GM23248 (cell line): ENCODE measurements at regions not wholly inside any gene's neighbourhood (a gene's known extent, or its start where the extent isn't known, plus 50 kb on each side); places are given as distances from the start of the nearest gene placed in this dataset.

Source experiments
- EZH2 ChIP-seq: fragments of 200-600 bp; sonication (generic); IDR thresholded peaks from 2 replicates; pipeline ENCODE4 v1.6.1; 2018; ENCODE audit warnings: antibody characterized with exemption, mild to moderate bottlenecking; ENCODE audit not compliant: insufficient read depth, poor library complexity, severe bottlenecking
- EZH2phosphoT487 ChIP-seq: fragments of 200-600 bp; sonication (generic); IDR thresholded peaks from 2 replicates; pipeline ENCODE4 v1.6.1; 2018; ENCODE audit warnings: antibody characterized with exemption, moderate library complexity, mild to moderate bottlenecking, low read depth; ENCODE audit not compliant: insufficient read depth

GRCh38 chr12:34287437-34287836, 265.1 kb downstream of the ALG10 start:
- TF ChIP-seq EZH2 (no peak), EZH2phosphoT487 (no peak)
